SU-DHL-6 (cell line): ENCODE measurements at regions not wholly inside any gene's neighbourhood (a gene's known extent, or its start where the extent isn't known, plus 50 kb on each side); places are given as distances from the start of the nearest gene placed in this dataset.

Experiments used
- H2AFZ ChIP-seq: fragments of 200-600 bp; sonication (generic); 2 replicates; pipeline ENCODE4 v1.6.1; 2014; ENCODE audit warnings: low read depth, mild to moderate bottlenecking, moderate library complexity, mixed read lengths, antibody characterized with exemption, low read length; ENCODE audit not compliant: severe bottlenecking
- H3F3A ChIP-seq: fragments of 200-600 bp; shearing (Covaris generic); 2 replicates; pipeline ENCODE4 v1.6.0; 2016; ENCODE audit warnings: antibody characterized with exemption, mild to moderate bottlenecking; ENCODE audit not compliant: insufficient read depth
- H3K27ac ChIP-seq: fragments of 200-600 bp; sonication (generic); 2 replicates; pipeline ENCODE4 v1.5.1; 2016; ENCODE audit warnings: low read depth, mild to moderate bottlenecking, low read length, moderate library complexity, mixed read lengths
- H3K27me3 ChIP-seq: fragments of 200-600 bp; sonication (generic), shearing (Covaris generic); 2 replicates; pipeline ENCODE4 v1.6.0; 2014; ENCODE audit warnings: mild to moderate bottlenecking, low read length
- H3K36me3 ChIP-seq: fragments of 200-600 bp; sonication (generic); 2 replicates; pipeline ENCODE4 v1.6.1; 2014; ENCODE audit warnings: mild to moderate bottlenecking, low read length, mixed read lengths
- H3K4me2 ChIP-seq: fragments of 300-600, 200-600 bp; shearing (Covaris generic), sonication (generic); 2 replicates; pipeline ENCODE4 v1.6.0; 2014; ENCODE audit warnings: low read length, low read depth, mild to moderate bottlenecking; ENCODE audit not compliant: poor library complexity, severe bottlenecking
- H3K4me3 ChIP-seq: fragments of 200-600 bp; sonication (generic); 2 replicates; pipeline ENCODE4 v1.5.1; 2014; ENCODE audit warnings: antibody characterized with exemption, low read length, mild to moderate bottlenecking, mixed read lengths; ENCODE audit not compliant: insufficient read depth, poor library complexity, severe bottlenecking
- H3K79me2 ChIP-seq: fragments of 200-600 bp; sonication (generic); 2 replicates; pipeline ENCODE4 v1.6.1; 2014; ENCODE audit warnings: mild to moderate bottlenecking, low read length, moderate library complexity; ENCODE audit not compliant: insufficient read depth
- H3K9ac ChIP-seq: fragments of 200-600 bp; sonication (generic); 2 replicates; pipeline ENCODE4 v1.7.0; 2014; ENCODE audit warnings: mild to moderate bottlenecking, low read length
- H3K9me2 ChIP-seq: fragments of 200-600 bp; sonication (generic); replicated peaks from 2 replicates; pipeline ENCODE4 v1.6.1; 2014; ENCODE audit warnings: low read length; ENCODE audit not compliant: insufficient read depth
- H3K9me3 ChIP-seq: fragments of 200-600 bp; sonication (generic); 2 replicates; pipeline ENCODE4 v1.6.1; 2014; ENCODE audit warnings: low read length, mixed read lengths; ENCODE audit not compliant: insufficient read depth
- H4K20me1 ChIP-seq: fragments of 200-600 bp; sonication (generic); 2 replicates; pipeline ENCODE4 v1.6.1; 2014; ENCODE audit warnings: low read depth, mild to moderate bottlenecking, antibody characterized with exemption, low read length, moderate library complexity, mixed read lengths
- EZH2phosphoT487 ChIP-seq: fragments of 200-600 bp; sonication (generic), shearing (Covaris generic); conservative IDR thresholded peaks from 2 replicates; pipeline ENCODE4 v1.6.1; 2018; ENCODE audit warnings: mild to moderate bottlenecking, antibody characterized with exemption, low read length, moderate library complexity, mixed read lengths
- TF ChIP-seq, protein P1 (sequence below): fragments of 200-600 bp; sonication (generic); IDR thresholded peaks from one replicate; pipeline ENCODE4 v1.5.1; 2017; ENCODE audit warnings: antibody characterized with exemption, mild to moderate bottlenecking, low read length, moderate library complexity; ENCODE audit not compliant: insufficient read depth, poor library complexity, severe bottlenecking

DNA sequence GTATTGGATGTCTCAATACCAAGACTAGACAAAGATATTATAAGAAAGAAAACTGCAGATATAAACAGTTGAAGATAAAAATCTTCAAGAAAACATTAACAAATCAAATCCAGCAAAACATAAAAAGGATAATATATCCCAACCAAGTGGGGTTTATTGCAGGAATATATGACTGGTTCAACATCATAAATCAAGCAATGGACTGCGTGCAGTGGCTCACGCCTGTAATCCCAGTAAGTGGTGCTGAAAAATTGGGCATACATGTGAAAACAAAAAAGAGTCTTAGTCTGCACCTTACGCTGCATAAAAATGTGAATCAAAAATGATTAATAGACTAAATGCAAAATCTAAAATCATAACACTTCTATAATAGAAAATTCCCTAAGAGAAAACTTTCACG lies 112.9 kb upstream of the PDE4B start:
- Histone ChIP-seq H3K27ac (no peak overlapping the region), H3F3A (no peaks in the 10 kb centered on the region), H3K27me3 (no peaks in the 10 kb centered on the region), H3K9ac (no peak overlapping the region), H3K9me2 (no peaks in the 10 kb centered on the region), H2AFZ (no peak overlapping the region), H4K20me1 (no peaks in the 10 kb centered on the region), H3K4me3 (no peak overlapping the region), H3K4me2 (no peak overlapping the region), H3K9me3 (no peaks in the 10 kb centered on the region), H3K36me3 (no peaks in the 10 kb centered on the region), H3K79me2 (no peaks in the 10 kb centered on the region)
- TF ChIP-seq EZH2phosphoT487: no peak
- TF ChIP-seq, protein P1, sequence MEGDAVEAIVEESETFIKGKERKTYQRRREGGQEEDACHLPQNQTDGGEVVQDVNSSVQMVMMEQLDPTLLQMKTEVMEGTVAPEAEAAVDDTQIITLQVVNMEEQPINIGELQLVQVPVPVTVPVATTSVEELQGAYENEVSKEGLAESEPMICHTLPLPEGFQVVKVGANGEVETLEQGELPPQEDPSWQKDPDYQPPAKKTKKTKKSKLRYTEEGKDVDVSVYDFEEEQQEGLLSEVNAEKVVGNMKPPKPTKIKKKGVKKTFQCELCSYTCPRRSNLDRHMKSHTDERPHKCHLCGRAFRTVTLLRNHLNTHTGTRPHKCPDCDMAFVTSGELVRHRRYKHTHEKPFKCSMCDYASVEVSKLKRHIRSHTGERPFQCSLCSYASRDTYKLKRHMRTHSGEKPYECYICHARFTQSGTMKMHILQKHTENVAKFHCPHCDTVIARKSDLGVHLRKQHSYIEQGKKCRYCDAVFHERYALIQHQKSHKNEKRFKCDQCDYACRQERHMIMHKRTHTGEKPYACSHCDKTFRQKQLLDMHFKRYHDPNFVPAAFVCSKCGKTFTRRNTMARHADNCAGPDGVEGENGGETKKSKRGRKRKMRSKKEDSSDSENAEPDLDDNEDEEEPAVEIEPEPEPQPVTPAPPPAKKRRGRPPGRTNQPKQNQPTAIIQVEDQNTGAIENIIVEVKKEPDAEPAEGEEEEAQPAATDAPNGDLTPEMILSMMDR: no peak

DNA sequence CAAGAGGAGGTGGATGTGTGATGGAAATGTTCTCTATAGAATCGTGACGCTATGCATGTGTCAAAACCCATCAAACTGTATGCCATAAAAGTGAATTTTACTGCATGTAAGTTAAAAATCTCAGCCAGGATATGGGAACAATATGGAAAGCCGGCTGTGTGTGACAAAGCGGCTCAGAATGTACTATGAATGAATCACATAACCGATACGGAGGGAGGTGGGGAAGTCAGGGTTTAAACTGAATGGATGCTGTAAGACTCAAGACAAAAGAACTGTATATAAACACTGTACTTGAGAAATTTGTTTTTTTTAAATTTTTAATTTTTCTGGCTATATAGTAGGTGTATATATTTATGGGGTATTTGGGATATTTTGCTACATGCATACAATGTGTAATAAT lies 111.6 kb upstream of the PDE4B start:
- Histone ChIP-seq H3K79me2 (no peaks in the 10 kb centered on the region), H3F3A (no peaks in the 10 kb centered on the region), H3K9ac (no peak overlapping the region), H3K4me2 (no peak overlapping the region), H3K9me3 (no peaks in the 10 kb centered on the region), H2AFZ (no peak overlapping the region), H3K4me3 (no peak overlapping the region), H4K20me1 (no peaks in the 10 kb centered on the region), H3K36me3 (no peaks in the 10 kb centered on the region), H3K9me2 (no peaks in the 10 kb centered on the region), H3K27me3 (no peaks in the 10 kb centered on the region), H3K27ac (no peak overlapping the region)
- TF ChIP-seq, protein P1: no peak
- no peak for TF ChIP-seq EZH2phosphoT487

DNA sequence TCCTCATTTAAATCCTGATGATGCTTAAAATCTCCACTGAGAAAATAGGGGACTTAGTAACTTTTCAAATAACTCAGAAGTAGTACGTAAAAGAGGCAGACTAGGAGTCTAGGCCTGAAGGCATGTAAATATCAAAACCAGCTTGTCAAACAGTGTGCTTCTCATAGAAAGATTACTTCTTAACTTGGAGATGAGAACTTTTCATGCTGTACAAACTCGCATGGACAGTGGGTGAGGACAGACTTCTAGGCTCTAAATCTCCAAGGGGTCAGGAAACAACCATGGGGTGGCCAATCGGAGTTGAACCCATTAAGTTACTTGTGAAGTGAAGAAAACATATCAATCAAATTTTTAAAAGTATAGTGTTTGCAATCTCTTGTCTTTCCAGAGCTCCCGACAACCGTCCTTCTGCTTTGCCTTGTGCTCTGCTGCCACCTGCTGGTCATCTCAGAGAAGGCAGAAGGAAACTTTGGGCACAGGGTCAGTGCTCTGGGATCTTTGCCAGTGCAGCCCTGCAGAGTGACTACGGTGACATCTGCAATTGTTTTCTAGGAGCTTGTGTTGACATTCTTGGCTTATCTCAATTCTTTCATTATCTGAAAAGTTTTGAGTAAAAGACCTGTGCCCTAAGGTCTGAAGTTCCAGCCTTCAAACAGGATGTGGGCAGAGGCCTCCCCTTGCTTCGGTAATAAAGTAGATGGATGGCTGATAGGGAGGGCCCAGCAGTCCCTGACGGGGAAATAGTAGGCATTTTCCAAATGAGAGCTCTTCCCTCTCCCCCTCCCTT lies 105.1 kb upstream of the PDE4B start:
- H3K79me2 ChIP-seq: no peaks in the 10 kb centered on the region
- no peaks in the 10 kb centered on the region for H3K36me3 ChIP-seq
- TF ChIP-seq, protein P1: peak; percentile 65
- no peak for TF ChIP-seq EZH2phosphoT487
- no peak overlapping the region for H3K4me2 ChIP-seq
- no peaks in the 10 kb centered on the region for H3K27me3 ChIP-seq
- H3K9ac ChIP-seq: no peak overlapping the region
- H3K27ac ChIP-seq: no peak overlapping the region
- no peaks in the 10 kb centered on the region for H3K9me2 ChIP-seq
- H4K20me1 ChIP-seq: no peaks in the 10 kb centered on the region
- H3K4me3 ChIP-seq: no peak overlapping the region
- no peaks in the 10 kb centered on the region for H3K9me3 ChIP-seq
- H2AFZ ChIP-seq: no peak overlapping the region
- H3F3A ChIP-seq: no peaks in the 10 kb centered on the region
